Fibroblast of lung (primary cell): ENCODE measurements at regions not wholly inside any gene's neighbourhood (a gene's known extent, or its start where the extent isn't known, plus 50 kb on each side); places are given as distances from the start of the nearest gene placed in this dataset.

Experiments used
- DNase-seq, 2 donors: peaks; one replicate each; pipeline versions ENCODE4 v3.0.0 to v3.0.0-alpha.2; 2010; ENCODE audit warnings: low read depth in 2 of 2
- H2AFZ ChIP-seq: 2 replicates; pipeline ENCODE4 v1.5.1; 2012; ENCODE audit warnings: low read length, control low read depth, inconsistent platforms
- H3K27ac ChIP-seq: 2 replicates; pipeline ENCODE4 v1.5.1; 2011; ENCODE audit warnings: low read length, control low read depth; ENCODE audit not compliant: insufficient read depth
- H3K27me3 ChIP-seq: 2 replicates; pipeline ENCODE4 v1.5.1; 2011; ENCODE audit warnings: mild to moderate bottlenecking, low read length; ENCODE audit not compliant: control insufficient read depth, insufficient read depth
- H3K36me3 ChIP-seq: 2 replicates; pipeline ENCODE4 v1.5.1; 2011; ENCODE audit warnings: low read length; ENCODE audit not compliant: control insufficient read depth, insufficient read depth
- H3K4me1 ChIP-seq: 2 replicates; pipeline ENCODE4 v1.5.1; 2011; ENCODE audit warnings: low read length; ENCODE audit not compliant: control insufficient read depth, insufficient read depth; ENCODE audit errors: extremely low read depth
- H3K4me2 ChIP-seq: 2 replicates; pipeline ENCODE4 v1.5.1; 2011; ENCODE audit warnings: low read length, control low read depth; ENCODE audit not compliant: insufficient read depth; ENCODE audit errors: extremely low read depth
- H3K4me3 ChIP-seq, 4 experiments: fragments of 200-600 bp in 1 of 4; sonication (generic) in 1 of 4; replicated peaks in 1 of 4; 2 replicates each; pipeline ENCODE4 v1.5.1; 2011 to 2016; ENCODE audit warnings: low read length in 4 of 4, low read depth in 3 of 4, mild to moderate bottlenecking in 3 of 4, control low read depth in 2 of 4, inconsistent platforms in 1 of 4, mixed read lengths in 1 of 4; ENCODE audit not compliant: insufficient read depth in 1 of 4; ENCODE audit errors: control extremely low read depth in 1 of 4
- H3K79me2 ChIP-seq: 2 replicates; pipeline ENCODE4 v1.5.1; 2012; ENCODE audit warnings: mild to moderate bottlenecking, low read length, inconsistent platforms; ENCODE audit not compliant: control insufficient read depth, insufficient read depth
- H3K9ac ChIP-seq: 2 replicates; pipeline ENCODE4 v1.5.1; 2011; ENCODE audit warnings: mild to moderate bottlenecking, low read length, control low read depth; ENCODE audit not compliant: insufficient read depth
- H3K9me3 ChIP-seq: 2 replicates; pipeline ENCODE4 v1.5.1; 2012; ENCODE audit warnings: low read depth, low read length; ENCODE audit not compliant: control insufficient read depth, insufficient read depth
- H4K20me1 ChIP-seq: 2 replicates; pipeline ENCODE4 v1.5.1; 2011; ENCODE audit warnings: low read length; ENCODE audit not compliant: control insufficient read depth, insufficient read depth; ENCODE audit errors: extremely low read depth
- EZH2 ChIP-seq: IDR thresholded peaks from 2 replicates; pipeline ENCODE4 v1.5.1; 2012; ENCODE audit warnings: low read length, control low read depth, mild to moderate bottlenecking; ENCODE audit errors: missing control alignments
- TF ChIP-seq, protein P1 (sequence below), 2 donors: IDR thresholded peaks in 1 of 2; conservative IDR thresholded peaks in 1 of 2; 1 replicate in 1 of 2; 2 replicates in 1 of 2; pipeline ENCODE4 v1.5.1; 2011 to 2012; ENCODE audit warnings: low read length in 2 of 2, control low read depth in 1 of 2, inconsistent platforms in 1 of 2, low read depth in 1 of 2, mild to moderate bottlenecking in 1 of 2

DNA sequence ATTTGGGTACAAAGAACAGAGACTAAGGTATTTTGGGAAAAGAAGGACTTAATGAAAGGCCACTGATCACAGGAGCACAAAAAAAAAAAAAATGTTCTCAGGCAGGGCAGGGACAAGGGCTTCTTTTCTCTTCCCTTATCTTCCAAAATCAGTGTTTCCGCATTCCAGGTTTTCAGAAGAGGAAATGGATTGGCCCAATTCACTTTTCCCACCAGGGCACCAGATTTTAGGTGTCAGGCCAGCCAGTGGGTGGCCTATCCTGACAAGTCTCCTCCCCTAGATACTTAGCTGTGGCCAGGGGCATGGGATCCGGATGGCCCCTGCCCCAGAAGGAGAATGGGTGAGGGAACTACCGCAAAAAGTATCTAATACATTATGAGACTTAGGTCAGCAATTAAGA lies 88.9 kb upstream of the WAC start:
- H3K27ac ChIP-seq: no peak overlapping the region
- no peaks in the 10 kb centered on the region for H3K4me1 ChIP-seq
- TF ChIP-seq, protein P1, sequence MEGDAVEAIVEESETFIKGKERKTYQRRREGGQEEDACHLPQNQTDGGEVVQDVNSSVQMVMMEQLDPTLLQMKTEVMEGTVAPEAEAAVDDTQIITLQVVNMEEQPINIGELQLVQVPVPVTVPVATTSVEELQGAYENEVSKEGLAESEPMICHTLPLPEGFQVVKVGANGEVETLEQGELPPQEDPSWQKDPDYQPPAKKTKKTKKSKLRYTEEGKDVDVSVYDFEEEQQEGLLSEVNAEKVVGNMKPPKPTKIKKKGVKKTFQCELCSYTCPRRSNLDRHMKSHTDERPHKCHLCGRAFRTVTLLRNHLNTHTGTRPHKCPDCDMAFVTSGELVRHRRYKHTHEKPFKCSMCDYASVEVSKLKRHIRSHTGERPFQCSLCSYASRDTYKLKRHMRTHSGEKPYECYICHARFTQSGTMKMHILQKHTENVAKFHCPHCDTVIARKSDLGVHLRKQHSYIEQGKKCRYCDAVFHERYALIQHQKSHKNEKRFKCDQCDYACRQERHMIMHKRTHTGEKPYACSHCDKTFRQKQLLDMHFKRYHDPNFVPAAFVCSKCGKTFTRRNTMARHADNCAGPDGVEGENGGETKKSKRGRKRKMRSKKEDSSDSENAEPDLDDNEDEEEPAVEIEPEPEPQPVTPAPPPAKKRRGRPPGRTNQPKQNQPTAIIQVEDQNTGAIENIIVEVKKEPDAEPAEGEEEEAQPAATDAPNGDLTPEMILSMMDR (conservative IDR thresholded peaks at IDR 0.05 in 1 of 2, IDR thresholded peaks at IDR 0.05 in 1 of 2; ENCODE audit: low read depth in 1 of 2, low read length in 2 of 2): no peak
- TF ChIP-seq EZH2: no peak
- H3K9me3 ChIP-seq: no peaks in the 10 kb centered on the region
- no peak for DNase-seq
- H3K79me2 ChIP-seq: no peaks in the 10 kb centered on the region
- no peaks in the 10 kb centered on the region for H3K36me3 ChIP-seq
- H4K20me1 ChIP-seq: no peaks in the 10 kb centered on the region
- no peaks in the 10 kb centered on the region for H3K27me3 ChIP-seq
- H3K9ac ChIP-seq: no peak overlapping the region
- no peak overlapping the region for H2AFZ ChIP-seq
- H3K4me2 ChIP-seq: no peak overlapping the region
- no peak overlapping the region for H3K4me3 ChIP-seq

DNA sequence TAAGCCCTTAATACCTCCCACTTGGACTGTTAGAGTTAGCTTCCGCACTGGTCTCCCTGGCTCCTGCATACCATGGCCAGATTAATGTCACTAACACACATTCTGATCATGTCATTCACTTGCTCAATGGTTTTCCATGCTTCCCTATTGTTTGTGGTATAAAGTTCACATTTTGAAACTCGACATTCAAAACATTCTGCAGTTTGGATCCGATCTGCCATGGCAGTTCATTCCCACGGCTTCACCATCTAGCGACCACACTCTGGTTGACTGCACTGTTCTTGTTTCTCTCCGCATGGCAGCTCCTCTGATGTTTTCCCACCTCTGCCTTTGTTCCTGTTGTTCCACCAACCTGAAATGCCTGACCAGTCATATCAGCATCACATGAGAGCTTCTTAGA lies 87.4 kb upstream of the WAC start:
- Histone ChIP-seq H3K36me3 (no peaks in the 10 kb centered on the region), H3K27ac (no peak overlapping the region), H3K4me1 (no peaks in the 10 kb centered on the region), H3K4me3 (no peak overlapping the region), H4K20me1 (no peaks in the 10 kb centered on the region), H3K9me3 (no peaks in the 10 kb centered on the region), H3K79me2 (no peaks in the 10 kb centered on the region), H3K9ac (no peak overlapping the region), H3K4me2 (no peak overlapping the region), H3K27me3 (no peaks in the 10 kb centered on the region), H2AFZ (no peak overlapping the region)
- no peak for TF ChIP-seq EZH2
- TF ChIP-seq, protein P1 (conservative IDR thresholded peaks at IDR 0.05 in 1 of 2, IDR thresholded peaks at IDR 0.05 in 1 of 2; ENCODE audit: low read depth in 1 of 2, low read length in 2 of 2): no peak
- DNase-seq: no peak

DNA sequence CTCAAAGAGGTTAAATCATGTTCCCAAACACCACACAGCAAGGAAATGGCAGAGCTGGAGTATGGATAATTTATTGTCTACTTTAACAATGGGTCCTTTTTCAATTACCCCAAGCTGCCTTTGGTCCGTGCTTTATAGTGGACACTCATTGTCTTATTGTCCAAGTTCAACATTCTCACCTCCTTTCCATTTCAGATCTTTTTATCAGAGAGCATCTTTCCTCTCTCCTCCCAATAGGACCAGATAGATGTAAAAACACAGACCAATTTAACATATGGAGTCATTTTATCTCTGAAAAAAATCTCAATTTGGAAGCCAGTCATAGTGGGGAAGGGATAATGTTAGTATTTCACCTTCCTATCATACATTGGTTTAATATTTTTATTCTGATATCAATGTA lies 83.5 kb upstream of the WAC start:
- no peak for DNase-seq
- no peaks in the 10 kb centered on the region for H3K79me2 ChIP-seq
- H3K4me1 ChIP-seq: no peaks in the 10 kb centered on the region
- H4K20me1 ChIP-seq: no peaks in the 10 kb centered on the region
- H3K9me3 ChIP-seq: no peaks in the 10 kb centered on the region
- no peaks in the 10 kb centered on the region for H3K27me3 ChIP-seq
- H3K36me3 ChIP-seq: no peaks in the 10 kb centered on the region
- H3K4me2 ChIP-seq: no peak overlapping the region
- TF ChIP-seq EZH2: no peak
- TF ChIP-seq, protein P1 (conservative IDR thresholded peaks at IDR 0.05 in 1 of 2, IDR thresholded peaks at IDR 0.05 in 1 of 2; ENCODE audit: low read depth in 1 of 2, low read length in 2 of 2): no peak
- H3K27ac ChIP-seq: no peak overlapping the region
- H3K9ac ChIP-seq: no peak overlapping the region
- no peak overlapping the region for H2AFZ ChIP-seq
- no peak overlapping the region for H3K4me3 ChIP-seq
